Activated CD4-positive, alpha-beta T cell treated with anti-CD3 and anti-CD28 coated beads for 4 hours (primary cell): ENCODE measurements at regions not wholly inside any gene's neighbourhood (a gene's known extent, or its start where the extent isn't known, plus 50 kb on each side); places are given as distances from the start of the nearest gene placed in this dataset.

Experiments used
- DNase-seq, 2 donors: peaks; one replicate each; pipeline ENCODE4 v3.0.0-alpha.2; 2020

DNA sequence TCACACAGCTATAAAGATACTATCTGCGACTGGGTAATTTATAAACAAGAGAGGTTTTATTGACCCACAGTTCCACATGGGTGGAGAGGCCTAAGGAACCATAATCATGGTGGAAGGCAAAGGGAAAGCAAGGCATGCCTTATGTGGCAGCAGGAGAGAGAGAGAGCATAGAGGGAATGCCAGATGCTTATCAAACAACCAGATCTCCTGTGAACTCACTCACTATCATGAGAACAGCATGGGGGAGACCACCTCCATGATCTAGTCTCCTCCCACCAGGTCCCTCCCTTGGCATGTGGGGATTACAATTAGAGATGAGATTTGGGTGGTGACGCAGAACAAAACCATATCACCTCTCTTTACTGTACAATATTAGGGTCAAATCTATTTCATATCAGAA lies 1101.6 kb upstream of the RAG2 start:
- DNase-seq = no peak

DNA sequence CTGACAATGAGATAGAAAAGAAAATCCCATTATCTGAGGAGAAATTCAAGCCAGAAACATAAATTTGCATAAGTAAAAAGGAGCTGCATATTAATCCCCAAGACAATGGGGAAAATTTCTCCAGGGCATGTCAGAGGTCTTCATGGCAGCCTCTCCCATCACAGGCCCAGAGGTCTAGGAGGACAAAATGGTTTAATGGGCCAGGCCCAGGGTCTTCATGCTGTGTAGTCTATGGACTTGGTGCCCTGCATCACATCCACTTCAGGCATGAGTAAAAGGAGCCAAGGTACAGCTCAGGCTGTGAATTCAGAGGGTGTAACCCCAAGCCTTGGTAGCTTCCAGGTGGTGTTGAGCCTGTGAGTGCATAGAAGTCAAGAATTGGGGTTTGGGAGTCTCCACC lies 1097.2 kb upstream of the RAG2 start:
- no peak for DNase-seq

DNA sequence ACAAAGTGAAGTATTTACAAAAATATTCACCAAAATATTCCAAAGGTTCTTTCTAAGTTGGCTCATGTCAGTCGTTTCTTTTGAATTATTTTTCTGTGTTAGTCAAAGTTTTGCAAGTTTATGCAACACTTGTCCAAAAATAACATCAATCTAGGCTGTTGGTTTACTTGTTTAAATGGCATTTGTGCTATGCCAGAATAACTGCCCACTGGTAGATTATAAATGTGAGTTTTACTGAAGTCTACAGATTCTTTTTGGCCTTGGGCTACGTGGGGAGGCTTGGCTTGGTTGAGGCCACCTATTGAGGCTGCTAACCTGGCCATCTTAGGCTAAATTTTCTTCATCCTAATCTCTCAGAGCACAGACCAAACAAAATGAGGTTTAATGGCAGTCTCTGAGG lies 1091.9 kb upstream of the RAG2 start:
- DNase-seq = no peak

DNA sequence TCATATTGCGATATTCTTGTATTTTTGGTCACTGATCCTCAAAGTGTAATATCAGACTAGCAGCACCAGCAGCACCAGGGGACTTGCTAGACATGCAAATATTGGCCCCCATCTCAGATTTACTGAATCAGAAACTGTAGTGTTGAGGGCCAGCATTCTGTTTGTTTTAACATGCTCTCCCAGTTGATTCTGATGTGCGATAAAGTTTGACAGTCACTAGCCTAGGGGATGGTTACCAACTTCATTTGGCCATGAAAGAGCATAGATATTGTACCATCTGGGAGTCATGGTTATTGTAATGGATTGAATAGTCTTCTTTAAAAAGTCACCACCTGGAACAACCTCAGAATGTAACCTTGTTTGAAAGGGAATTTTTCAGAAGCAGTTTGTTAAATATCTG lies 1090.4 kb upstream of the RAG2 start:
- DNase-seq = no peak

DNA sequence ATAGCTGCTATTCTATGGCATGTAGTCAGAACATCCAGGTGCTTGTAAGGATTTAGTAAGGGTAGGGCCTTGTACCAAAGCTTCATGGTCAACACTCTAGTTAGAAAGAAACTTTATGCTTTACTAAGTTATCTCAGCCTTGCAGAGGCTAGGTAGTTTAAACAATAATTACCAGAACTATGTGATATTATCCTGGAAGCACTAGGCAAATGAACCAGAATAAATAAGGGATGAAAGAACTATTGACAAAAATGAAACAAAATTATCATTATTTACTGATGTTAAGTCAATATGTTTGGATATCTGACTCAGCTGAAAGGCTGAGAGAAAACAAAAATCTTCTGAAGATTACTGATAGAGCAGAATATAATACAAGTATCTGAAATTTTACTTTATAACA lies 1089.1 kb upstream of the RAG2 start:
- DNase-seq = no peak

DNA sequence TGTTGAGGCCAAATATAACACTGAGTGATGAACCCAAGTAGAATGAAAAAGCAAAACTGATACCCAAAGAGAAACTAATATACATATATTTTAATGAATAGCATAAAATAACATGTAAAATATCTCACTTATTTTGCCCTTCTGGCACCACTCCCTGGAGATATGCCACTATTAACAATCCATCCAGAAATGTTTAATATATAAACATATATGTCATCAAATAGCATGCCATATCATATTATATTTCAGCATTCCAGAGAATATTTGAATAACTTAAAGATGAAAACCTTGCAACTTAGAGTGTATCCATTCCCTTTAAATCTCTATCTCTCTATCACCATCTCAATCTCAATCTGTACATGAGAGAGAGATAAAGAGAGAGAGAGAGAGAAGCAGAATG lies 1073.3 kb upstream of the RAG2 start:
- DNase-seq = no peak

DNA sequence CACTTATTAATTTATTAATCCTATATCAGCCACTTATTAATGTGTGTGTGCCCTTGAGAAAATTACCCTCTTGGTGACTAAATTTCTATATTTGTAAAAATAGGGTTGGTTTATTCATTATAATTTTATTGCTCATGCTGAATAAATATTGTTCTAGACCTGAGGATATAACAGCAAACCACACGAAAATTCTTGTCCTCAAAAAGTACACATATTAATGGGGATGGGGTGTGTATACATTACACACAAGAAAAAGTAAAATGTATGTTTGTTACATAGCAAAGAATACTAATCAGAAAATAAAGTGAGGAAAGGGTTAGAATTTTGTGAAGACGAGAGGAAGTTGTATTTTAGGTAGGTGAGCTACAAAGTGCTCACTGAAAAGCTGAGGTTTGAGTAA lies 1068.9 kb upstream of the RAG2 start:
- no peak for DNase-seq

DNA sequence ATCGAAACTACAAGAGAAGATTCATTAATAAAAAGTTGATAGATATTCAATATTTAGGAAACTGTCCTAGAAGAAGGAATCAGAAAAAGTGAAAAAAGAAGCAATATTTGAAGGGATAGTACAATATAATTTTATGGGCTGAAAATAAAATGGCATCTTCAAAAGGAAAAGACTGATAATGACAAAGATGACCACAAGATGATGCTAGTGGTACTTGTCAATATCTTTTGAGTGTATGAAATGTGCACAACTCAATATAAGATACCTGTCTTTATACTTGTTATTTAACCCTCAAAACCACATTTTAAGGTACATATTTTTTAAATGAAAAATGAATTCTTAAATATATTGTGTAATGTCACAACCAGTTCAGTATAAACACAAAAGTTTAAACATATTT lies 1059.6 kb upstream of the RAG2 start:
- no peak for DNase-seq

DNA sequence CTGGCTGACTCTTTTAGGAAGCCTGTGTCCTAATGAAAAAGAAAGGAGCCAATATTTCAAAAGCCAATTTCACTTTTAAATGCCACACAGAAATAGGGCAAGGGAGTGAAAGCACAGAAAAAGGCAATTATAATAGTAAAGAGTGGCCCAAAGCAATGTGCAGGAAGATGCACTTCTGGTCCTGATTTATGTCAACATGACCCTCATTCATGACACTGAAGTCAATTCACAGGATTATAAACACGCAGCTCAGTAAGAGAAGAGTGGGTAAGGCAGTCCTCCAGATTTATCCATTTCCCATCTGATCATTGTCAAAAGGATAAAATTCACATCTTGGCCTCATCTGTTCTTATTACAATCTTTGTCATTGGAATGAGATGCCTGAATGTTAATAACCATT lies 1049.7 kb upstream of the RAG2 start:
- DNase-seq = no peak

DNA sequence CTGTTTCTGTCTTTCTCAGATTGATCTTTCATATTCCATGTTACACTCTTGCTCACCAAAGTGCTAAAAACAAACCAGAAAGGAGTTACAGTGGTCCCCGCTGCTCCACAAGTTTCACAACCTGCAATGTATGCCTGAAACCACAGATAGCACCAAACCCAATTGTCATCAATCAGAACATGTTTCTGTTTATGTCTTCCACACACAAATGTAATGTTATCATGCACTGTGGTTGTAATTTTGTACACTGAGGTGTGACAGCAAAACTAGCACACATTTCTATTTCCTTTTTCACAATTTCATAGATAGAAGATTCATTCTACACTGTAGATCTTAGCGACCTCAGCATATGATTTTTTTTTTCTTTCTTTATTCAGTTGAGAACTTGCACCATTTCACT lies 1045.9 kb upstream of the RAG2 start:
- DNase-seq = no peak

DNA sequence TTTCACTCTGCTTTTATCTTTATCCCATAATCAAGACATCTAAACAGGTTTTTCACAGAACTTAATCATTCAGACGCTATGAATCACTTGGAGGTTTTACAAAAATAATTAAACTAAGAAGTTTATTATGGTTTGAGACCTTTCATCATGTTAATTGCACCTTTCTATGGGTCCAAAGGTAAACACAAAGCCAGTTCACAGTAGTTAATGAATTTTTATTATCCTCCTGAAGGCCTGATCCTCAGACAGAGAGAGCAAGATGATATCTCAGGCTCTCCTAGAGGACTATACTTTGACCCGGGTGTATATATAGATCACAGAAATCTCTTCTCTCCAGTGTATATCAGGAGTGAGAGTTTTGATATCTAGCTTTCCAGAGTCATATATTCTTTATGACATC lies 1044.3 kb upstream of the RAG2 start:
- no peak for DNase-seq

DNA sequence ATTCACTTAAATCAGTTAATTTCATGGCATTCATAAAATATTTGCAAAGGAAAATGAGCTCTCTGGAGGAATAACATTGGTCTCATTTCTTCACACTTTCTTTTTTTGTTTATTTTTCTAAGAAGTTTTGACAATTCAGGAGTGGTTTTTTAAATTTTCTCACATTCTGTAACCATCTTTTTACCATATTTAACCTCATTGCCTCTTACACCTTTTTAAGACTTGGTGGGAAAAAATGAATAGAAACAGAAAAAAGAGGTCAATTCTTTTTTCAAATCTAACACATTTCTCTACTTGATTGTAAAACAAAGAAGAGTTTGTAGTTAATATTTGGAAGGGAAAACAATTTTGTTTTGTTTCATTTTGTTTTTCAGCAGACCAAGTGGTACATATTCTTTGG lies 1034.7 kb upstream of the RAG2 start:
- no peak for DNase-seq

DNA sequence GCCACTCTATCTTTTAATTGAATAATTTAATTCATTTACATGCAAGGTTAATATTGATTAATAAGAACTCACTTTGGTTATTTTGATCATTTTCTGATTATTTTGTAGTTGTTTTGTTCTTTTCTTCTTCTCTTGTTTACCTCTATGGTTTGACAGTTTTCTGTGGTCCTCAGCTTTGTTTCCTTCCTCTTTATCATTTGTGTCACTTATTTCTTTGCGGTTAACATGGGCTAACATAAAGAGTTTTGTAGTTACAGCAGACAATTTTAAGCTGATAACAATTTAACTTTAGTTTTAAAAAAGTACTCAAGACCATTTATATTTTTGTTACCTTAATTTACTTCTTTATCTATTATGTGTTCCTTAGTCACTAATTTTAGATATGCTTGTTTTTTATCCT lies 1032.8 kb upstream of the RAG2 start:
- DNase-seq = no peak

DNA sequence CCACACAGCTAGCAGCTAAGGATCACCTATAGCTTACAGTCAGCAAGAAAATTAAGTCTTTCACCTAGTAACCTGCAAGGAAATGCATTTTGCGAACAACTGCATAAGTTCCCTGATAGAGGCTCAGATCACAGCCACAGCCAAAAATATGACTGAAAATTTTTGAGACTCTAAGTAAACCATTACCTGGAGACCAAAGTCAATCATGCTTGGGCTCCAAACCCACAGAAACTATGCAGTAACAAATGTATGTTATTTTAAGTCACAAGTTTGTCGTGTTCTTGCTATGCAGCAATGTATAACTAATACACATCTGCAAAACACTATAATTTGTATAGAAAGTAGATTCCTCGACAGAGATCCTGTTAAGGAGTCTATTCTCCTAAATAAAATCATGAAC lies 1025.7 kb upstream of the RAG2 start:
- no peak for DNase-seq

DNA sequence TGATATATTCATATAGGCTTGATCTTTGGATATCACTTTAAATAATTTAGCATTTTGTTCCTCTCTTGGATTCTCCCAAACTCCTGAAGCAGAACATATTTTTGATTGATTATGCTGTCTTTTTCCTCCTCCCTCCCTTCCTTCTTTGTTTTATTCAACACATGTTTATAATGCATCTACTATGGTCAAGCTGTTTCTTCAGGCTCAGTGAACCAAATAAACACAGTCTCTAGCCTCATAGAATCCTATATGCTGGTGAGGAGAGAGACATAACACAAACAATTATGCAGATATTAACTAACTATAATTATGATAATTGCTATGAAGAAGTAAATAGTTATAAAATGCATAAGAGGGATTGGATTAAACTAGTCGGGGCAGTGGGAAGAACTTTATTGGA lies 1023.6 kb upstream of the RAG2 start:
- no peak for DNase-seq

DNA sequence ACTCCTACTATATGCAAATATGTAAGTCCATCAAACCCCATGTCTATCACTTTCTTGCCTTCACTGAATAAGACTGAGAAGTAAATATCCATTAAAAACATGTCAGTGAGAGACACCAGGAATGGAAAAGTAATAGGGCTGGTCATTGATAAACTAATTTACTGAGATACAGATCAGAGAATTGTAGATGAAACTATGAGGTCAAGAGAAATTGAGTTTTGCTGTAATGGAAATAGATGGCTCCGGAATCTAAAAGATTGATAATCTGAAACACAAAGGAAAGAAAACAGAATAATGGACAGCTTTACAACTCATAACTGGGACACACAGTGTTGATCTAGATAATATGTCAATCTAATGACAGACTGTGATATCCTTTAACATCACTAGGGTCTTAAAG lies 1018.3 kb upstream of the RAG2 start:
- DNase-seq = no peak

DNA sequence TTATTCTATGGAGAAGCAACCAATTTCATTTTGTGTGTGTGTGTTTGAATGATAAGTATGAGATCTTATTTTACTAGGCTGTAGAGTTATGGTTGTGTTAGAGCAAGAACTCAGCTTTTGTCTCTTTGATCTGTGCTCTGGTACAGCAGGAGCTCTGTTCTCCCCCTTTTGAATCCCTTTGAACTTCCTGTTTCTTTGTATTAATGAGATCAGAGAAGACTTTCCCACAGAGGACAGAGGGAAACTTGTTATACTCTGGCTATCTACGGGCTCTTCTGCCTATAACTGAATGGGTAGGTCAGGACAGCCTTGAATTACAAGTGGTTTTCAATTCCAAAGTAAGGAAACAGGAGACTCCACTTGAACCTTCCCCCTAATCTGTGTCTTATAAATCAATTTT lies 1015.0 kb upstream of the RAG2 start:
- no peak for DNase-seq

DNA sequence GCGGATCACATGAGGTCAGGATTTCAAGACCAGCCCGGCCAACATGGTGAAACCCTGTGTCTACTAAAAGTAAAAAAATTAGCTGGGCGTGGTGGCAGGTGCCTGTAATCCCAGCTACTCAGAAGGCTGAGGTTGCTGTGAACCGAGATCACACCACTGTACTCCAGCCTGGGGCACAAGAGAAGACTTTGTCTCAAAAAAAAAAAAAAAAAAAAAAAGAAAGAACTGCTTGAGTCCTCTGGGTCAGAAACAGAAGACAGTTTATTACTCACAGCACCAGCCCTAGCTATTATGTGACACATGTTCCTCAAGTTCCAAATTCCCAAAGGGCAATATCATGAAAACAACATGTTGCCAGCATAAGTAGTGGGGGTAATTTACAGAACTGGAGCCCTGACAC lies 1014.1 kb upstream of the RAG2 start:
- DNase-seq = no peak

DNA sequence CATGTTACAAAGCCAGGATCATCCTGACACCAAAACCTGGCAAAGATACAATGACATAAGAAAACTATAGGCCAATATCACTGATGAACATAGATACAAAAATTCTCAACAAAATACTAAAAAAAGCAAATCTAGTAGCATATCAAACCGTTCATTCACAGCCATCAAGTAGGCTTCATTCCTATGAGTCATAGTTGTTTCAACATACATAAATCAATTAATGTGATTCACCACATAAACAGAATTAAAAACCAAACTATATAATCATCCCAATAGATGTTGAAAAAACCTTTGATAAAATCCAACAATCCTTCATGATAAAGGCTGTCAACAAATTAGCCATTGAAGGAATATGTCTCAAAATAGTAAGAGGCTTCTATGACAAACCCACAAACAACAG lies 1007.2 kb upstream of the RAG2 start:
- no peak for DNase-seq

DNA sequence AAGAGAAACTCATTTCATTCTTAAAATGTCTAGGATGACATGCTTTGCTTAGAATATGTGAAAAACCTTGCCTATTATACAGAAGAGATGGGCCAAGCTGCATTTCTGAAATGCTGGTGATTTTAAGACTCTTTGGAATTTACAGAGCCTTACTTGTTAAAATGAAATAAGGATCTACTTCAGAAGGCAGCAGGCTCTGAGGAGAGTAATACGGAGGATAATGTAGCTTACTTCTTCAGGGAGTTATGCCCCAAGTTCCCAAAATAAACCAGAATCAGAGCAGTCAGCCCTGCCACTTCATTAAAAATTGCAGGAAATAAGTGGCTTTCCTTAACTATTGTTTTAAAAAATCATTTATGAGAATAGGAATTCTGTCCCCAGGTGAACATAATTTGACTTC lies 1000.3 kb upstream of the RAG2 start:
- DNase-seq = no peak

DNA sequence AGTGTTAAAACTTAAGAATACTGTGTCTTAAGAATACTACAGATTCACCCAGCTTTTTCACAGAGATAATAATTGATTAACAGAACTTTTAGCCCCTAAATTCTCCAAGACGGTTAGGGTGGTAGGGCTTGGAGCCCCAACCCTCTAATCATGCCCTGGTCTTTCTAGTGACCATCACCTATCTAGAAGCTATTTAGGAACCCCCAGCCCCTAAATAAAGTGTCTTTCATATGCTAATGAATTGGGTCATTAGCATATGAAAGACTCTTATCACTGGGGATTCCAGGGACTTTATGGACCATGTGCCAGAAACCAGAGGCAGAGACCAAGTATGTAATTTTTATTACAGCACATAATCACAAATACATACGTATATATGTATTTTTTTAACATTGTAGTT lies 999.7 kb upstream of the RAG2 start:
- no peak for DNase-seq

DNA sequence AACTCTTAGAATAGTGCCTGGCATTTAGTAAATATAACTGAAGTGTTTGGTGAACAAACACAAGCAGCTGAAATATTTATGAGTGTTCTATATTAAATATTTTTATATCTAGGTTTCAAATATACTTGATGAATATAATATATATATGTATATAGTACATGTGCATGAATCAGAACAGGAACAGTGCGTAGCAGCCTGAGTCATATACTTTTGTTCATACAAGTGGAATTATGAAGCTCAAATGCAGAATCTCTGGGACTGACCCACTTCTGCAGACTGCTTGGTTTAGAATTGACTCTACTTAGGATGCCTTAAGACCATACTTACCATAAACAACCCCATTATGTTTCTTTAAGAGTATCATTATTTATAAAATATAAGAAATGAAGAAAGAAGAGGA lies 997.8 kb upstream of the RAG2 start:
- no peak for DNase-seq

DNA sequence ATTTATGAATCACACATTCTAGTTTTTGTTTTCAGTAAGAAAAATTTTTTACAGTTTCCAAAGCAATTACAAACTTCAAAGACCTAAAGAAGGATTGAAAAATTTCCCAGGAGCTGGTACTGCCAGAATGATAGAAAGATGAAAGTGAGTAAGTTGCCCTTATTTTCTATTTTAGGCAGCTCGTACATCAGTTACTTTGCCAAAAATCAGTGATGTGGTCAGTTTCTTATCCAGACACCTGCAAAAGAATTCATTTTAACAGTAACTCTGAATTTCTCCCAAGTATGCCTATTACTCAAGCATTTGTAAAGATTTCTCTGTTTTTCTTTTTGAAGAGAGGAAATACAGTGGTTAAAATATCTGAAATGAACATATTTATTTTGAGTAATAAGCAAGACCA lies 976.3 kb upstream of the RAG2 start:
- DNase-seq = no peak

DNA sequence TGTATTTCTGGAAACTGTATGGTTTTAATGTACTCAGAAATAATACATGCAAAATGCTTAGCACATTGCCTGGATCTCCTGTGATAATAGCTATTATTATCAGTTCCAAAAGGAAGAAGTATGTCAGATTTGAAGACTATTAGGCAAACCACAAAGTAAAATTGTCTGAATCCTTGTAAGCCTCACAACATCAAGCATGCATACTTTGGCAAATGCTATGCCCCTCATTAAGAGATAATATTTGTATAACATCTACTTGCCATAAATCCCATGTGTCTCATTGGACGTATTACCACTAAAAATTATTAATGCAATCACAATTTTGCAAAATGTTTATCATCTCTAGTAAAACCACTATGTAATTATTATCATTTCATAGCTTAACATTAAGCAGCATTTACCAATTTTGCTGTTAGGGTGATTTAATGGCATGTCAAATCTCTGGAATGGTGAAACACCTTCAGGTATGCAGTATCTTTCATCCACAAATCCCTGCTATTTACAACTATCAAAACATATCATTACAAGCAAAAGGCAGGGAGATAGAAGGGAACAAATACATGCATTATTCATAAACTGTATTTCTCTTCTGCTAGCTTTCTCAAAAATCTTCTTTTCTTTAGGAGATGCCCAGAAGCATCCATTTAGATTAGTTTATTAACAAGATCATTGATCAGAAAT lies 974.6 kb upstream of the RAG2 start:
- DNase-seq = no peak

DNA sequence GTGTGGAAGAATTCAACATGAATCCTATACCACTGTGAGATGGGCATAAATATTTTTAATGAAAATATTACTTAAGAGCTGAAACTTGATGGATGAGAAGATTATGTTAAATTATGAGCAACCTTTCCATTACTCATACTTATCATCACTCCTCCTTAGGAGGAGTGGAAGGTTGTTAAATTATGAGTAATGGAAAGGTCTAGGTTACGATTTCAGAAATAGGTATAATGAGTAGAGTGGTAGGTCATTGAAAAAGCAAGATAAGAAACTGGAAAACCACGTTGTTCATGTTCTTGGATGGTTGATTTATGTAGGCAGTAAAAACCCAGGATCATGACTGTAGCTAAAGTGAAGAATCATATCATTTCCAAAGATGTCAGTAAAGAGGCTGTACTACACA lies 973.2 kb upstream of the RAG2 start:
- no peak for DNase-seq

DNA sequence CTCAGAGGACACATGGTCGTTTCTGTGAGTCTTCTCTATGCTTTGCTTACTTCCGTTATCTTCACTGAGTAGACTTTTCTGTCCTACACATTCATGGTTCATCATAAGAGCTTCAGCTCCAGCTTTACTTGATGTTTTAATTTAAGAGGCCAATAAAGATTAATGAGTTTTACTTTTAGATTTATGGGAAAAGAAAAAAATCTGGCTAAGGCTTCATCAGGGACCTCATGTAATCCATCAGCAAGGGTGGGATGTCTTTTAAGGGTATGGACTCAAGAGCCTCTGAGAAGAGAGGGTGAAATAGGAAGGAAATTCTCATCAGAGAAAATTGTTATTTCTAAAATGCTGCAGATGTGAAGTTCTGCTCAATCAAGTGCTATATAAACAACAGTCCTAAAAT lies 963.0 kb upstream of the RAG2 start:
- no peak for DNase-seq
